Heart right ventricle (tissue), 16 donors: ENCODE measurements at regions not wholly inside any gene's neighbourhood (a gene's known extent, or its start where the extent isn't known, plus 50 kb on each side); places are given as distances from the start of the nearest gene placed in this dataset.
A peak's percentile ranks its signal among the peaks of the same experiment; 100 is the strongest.

Experiments used
- ATAC-seq, 8 donors: fragments of 200-7000 bp; cut with Tn5 transposase; one replicate each; pipeline ENCODE4 v1.9.1; 2020; ENCODE audit warnings: mild to moderate bottlenecking in 8 of 8, moderate library complexity in 8 of 8, moderate number of reproducible peaks in 1 of 8
- DNase-seq, 2 donors: peaks; one replicate each; pipeline ENCODE4 v3.0.0-alpha.2; 2020
- H3K27ac ChIP-seq, 10 donors: fragments of 200-600 bp; sonication (generic) in 2 of 10; one replicate each; pipeline versions ENCODE4 v1.5.0 to v1.8.0; 2020 to 2022; ENCODE audit warnings: mild to moderate bottlenecking in 3 of 10
- H3K27me3 ChIP-seq, 7 donors: fragments of 200-600 bp; one replicate each; pipeline ENCODE4 v1.8.0; 2021 to 2022; ENCODE audit warnings: mild to moderate bottlenecking in 2 of 7
- H3K36me3 ChIP-seq, 9 donors: fragments of 200-600 bp; sonication (generic) in 1 of 9; one replicate each; pipeline versions ENCODE4 v1.5.0 to v1.8.0; 2020 to 2022; ENCODE audit warnings: mild to moderate bottlenecking in 2 of 9
- H3K4me1 ChIP-seq, 9 donors: fragments of 200-600 bp; sonication (generic) in 1 of 9; one replicate each; pipeline versions ENCODE4 v1.5.0 to v1.8.0; 2020 to 2022; ENCODE audit warnings: mild to moderate bottlenecking in 4 of 9
- H3K4me3 ChIP-seq, 10 donors: fragments of 200-600 bp; sonication (generic) in 2 of 10; one replicate each; pipeline versions ENCODE4 v1.5.0 to v1.8.0; 2020 to 2022; ENCODE audit warnings: mild to moderate bottlenecking in 7 of 10, moderate library complexity in 2 of 10
- H3K9me3 ChIP-seq, 11 donors: fragments of 200-600 bp in 10 of 11; sonication (generic) in 2 of 11; one replicate each; pipeline versions ENCODE4 v1.5.0 to v1.8.0; 2013 to 2022; ENCODE audit warnings: mild to moderate bottlenecking in 2 of 11, control low read depth in 1 of 11, moderate library complexity in 1 of 11
- CTCF ChIP-seq, 9 donors: fragments of 200-600 bp; sonication (generic) in 2 of 9; IDR thresholded peaks; one replicate each; pipeline versions ENCODE4 v1.5.0 to v1.8.0; 2021 to 2022; ENCODE audit warnings: antibody characterized with exemption in 9 of 9, mild to moderate bottlenecking in 5 of 9, moderate library complexity in 1 of 9
- WGBS, 2 donors: extraction: QIAGEN DNeasy Blood & Tissue Kit; methylation state at CpG; one replicate each; pipeline ENCODE4 v1.1.7; 2013; ENCODE audit warnings: inconsistent platforms in 1 of 2; 5-methylcytosine and 5-hydroxymethylcytosine counted together
- intact Hi-C, 10 donors: fragments of 100-400 bp; cut with DNase I; formaldehyde crosslinking; loops; one replicate each; pipeline versions ENCODE4 v1.11.1 to v1.14.2; 2022
- donor health status: Arrhythmogenic right ventricular cardiomyopathy.
- donor health status: ischemic (EF 13 %, LVEDD 7.1; RV severe dilation, severe dysfunction).
- donor health status: healthy with polysubstance abuse.
- donor health status: DM: no; HTN: yes; CAD: no.
- donor health status: DM: no; HTN: no; CAD: no.
- donor health status: ischemic (EF 25% LVEDD 6.9; RV normal size, moderate dysfunction).
- donor health status: ischemic (EF 25% LVEDD 5.7; RV mildly dilated, moderate dysfunction).
- donor health status: healthy.
- donor health status: DM: yes; HTN: yes; CAD: no.
- donor health status: Ischemic cardiomyopathy.
- donor health status: ischemic (EF 35%, LVEDD 5.7; RV mildly dilated, moderate dysfunction).
- donor health status: nonischemic (EF 11% LVEDD 7.7; RV severe dilation, severe dysfunction).
- donor health status: DM: yes; HTN: yes; CAD: no.
- donor health status: PGD.
- donor health status: ischemic (EF 29% LVEDD 5.4; RV normal size, mild dysfunction).
- donor health status: nonischemic (EF 23%, LVEDD 6.1; RV moderate dilation, normal function).

GRCh38 chr3:24686808-24687207, 192.2 kb upstream of the THRB start:
- no peak overlapping the region for H3K27ac ChIP-seq
- intact Hi-C loops, result loop anchor here in 4 of 10 donors (5.0 to 10.0 kb wide), 3 partner anchors 685 to 692 kb away; no protein-coding TSS in a partner anchor
- WGBS, 2 donors, result 55 to 67% methylated on average over 1 of the region's 1 CpG
- H3K27me3 ChIP-seq, result no peaks in the 10 kb centered on the region
- H3K4me1 ChIP-seq, result peaks cover 0 to 7% (median 0%) of the 10 kb centered on the region in 9 donors
- DNase-seq, result no peak
- H3K9me3 ChIP-seq, result no peaks in the 10 kb centered on the region
- H3K36me3 ChIP-seq, result no peaks in the 10 kb centered on the region
- ATAC-seq, result no peak
- no peak overlapping the region for H3K4me3 ChIP-seq
- TF ChIP-seq CTCF (IDR thresholded peaks at IDR 0.05), result no peak

- peaks cover 0 to 7% (median 0%) of the 10 kb centered on the region in 9 donors for H3K4me1 ChIP-seq
- ATAC-seq (no peak), DNase-seq (no peak)
- H3K36me3 ChIP-seq, result no peaks in the 10 kb centered on the region
- no peaks in the 10 kb centered on the region for H3K9me3 ChIP-seq
- no peak overlapping the region for H3K4me3 ChIP-seq
- intact Hi-C loops, result loop anchor here in 4 of 10 donors (5.0 to 10.0 kb wide), 3 partner anchors 685 to 693 kb away; no protein-coding TSS in a partner anchor
- no peaks in the 10 kb centered on the region for H3K27me3 ChIP-seq
- 85 to 91% methylated on average over 7 of the region's 7 CpGs for WGBS, 2 donors
- no peak for TF ChIP-seq CTCF (IDR thresholded peaks at IDR 0.05)
- H3K27ac ChIP-seq, result no peak overlapping the region
Measured at GRCh38 chr3:24687671-24688070, 193.0 kb upstream of the THRB start.

- intact Hi-C loops, result loop anchor here in 4 of 10 donors (5.0 to 10.0 kb wide), 3 partner anchors 686 to 694 kb away; no protein-coding TSS in a partner anchor
- no peaks in the 10 kb centered on the region for H3K36me3 ChIP-seq
- H3K9me3 ChIP-seq, result no peaks in the 10 kb centered on the region
- DNase-seq (no peak), ATAC-seq (peak in 1 of 8 donors; percentile 30)
- peaks cover 0 to 7% (median 0%) of the 10 kb centered on the region in 9 donors for H3K4me1 ChIP-seq
- WGBS, 2 donors, result 45 to 71% methylated on average over 2 of the region's 2 CpGs
- H3K27me3 ChIP-seq, result no peaks in the 10 kb centered on the region
- H3K4me3 ChIP-seq, result no peak overlapping the region
- TF ChIP-seq CTCF (IDR thresholded peaks at IDR 0.05), result no peak
- no peak overlapping the region for H3K27ac ChIP-seq
Measured at GRCh38 chr3:24688446-24689148, 193.9 kb upstream of the THRB start.

- H3K27me3 ChIP-seq, result no peaks in the 10 kb centered on the region
- H3K27ac ChIP-seq, result no peak overlapping the region
- no peaks in the 10 kb centered on the region for H3K9me3 ChIP-seq
- DNase-seq (no peak), ATAC-seq (no peak)
- H3K4me1 ChIP-seq, result peaks cover 0 to 7% (median 0%) of the 10 kb centered on the region in 9 donors
- H3K4me3 ChIP-seq, result no peak overlapping the region
- intact Hi-C loops, result loop anchor here in 4 of 10 donors (5.0 to 10.0 kb wide), 3 partner anchors 687 to 695 kb away; no protein-coding TSS in a partner anchor
- WGBS, 2 donors, result 81 to 83% methylated on average over 3 of the region's 3 CpGs
- TF ChIP-seq CTCF (IDR thresholded peaks at IDR 0.05), result no peak
- H3K36me3 ChIP-seq, result no peaks in the 10 kb centered on the region
Measured at GRCh38 chr3:24689353-24689752, 194.7 kb upstream of the THRB start.
